Thyroid gland (tissue), 4 donors: ENCODE measurements at regions not wholly inside any gene's neighbourhood (a gene's known extent, or its start where the extent isn't known, plus 50 kb on each side); places are given as distances from the start of the nearest gene placed in this dataset.

Source experiments
- DNase-seq, 2 donors: peaks; one replicate each; pipeline ENCODE4 v3.0.0-alpha.2; 2019
- H3K27ac ChIP-seq, 3 donors: fragments of 200-600 bp; sonication (generic); 1 replicate in 2 of 3; 2 replicates in 1 of 3; pipeline ENCODE4 v1.5.1; 2016 to 2019; ENCODE audit warnings: mild to moderate bottlenecking in 1 of 3, moderate library complexity in 1 of 3
- H3K27me3 ChIP-seq: fragments of 200-600 bp; sonication (generic); one replicate; pipeline ENCODE4 v1.5.1; 2019
- H3K36me3 ChIP-seq, 2 donors: fragments of 200-600 bp; sonication (generic); one replicate each; pipeline ENCODE4 v1.5.1; 2016 to 2019
- H3K4me1 ChIP-seq, 2 donors: fragments of 200-600 bp; sonication (generic); one replicate each; pipeline ENCODE4 v1.5.1; 2017 to 2019
- H3K4me3 ChIP-seq, 3 donors: fragments of 200-600 bp; sonication (generic); replicated peaks in 1 of 3; 1 replicate in 2 of 3; 2 replicates in 1 of 3; pipeline ENCODE4 v1.5.1; 2016; ENCODE audit warnings: mild to moderate bottlenecking in 1 of 3
- H3K9me3 ChIP-seq: fragments of 200-600 bp; sonication (generic); one replicate; pipeline ENCODE4 v1.5.1; 2017
- CTCF ChIP-seq, 6 experiments: fragments of 200-600 bp in 3 of 6; fragments of 450-650 bp in 3 of 6; sonication (generic) in 3 of 6; IDR thresholded peaks; one replicate each; pipeline ENCODE4 v1.5.1; 2016 to 2019; ENCODE audit warnings: antibody characterized with exemption in 6 of 6, mild to moderate bottlenecking in 2 of 6, inconsistent platforms in 1 of 6, moderate library complexity in 1 of 6
- POLR2A ChIP-seq, 2 donors: fragments of 450-650 bp; IDR thresholded peaks; one replicate each; pipeline ENCODE4 v1.6.1; 2017; ENCODE audit warnings: antibody characterized with exemption in 2 of 2, mild to moderate bottlenecking in 2 of 2, moderate library complexity in 1 of 2
- WGBS, 2 donors: methylation state at CpG; one replicate each; pipeline ENCODE4 v1.1.5; 2017; 5-methylcytosine and 5-hydroxymethylcytosine counted together
- intact Hi-C: fragments of 100-400 bp; cut with DNase I; formaldehyde crosslinking; loops from one replicate; pipeline ENCODE4 v1.15.1; 2023

DNA sequence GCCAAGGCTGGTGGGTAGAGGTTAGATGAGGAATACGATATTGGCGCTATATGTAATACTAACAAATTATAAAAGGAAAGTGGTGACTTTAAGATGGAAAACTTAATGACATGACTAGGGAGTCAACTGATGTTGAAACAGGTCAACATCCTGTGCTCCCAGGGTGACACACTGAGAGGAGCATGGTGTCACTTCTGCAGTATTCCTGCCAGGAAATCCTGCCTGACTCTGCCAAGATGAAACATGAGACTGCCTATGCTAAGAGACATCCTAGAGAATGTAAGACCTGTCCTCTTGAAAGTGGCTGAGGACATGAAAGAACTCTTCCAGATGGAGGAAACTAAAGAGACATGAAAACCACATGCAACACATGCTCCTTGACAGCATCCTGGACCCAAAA is 65.0 kb upstream of the KCND3 start:
- 87 to 88% methylated on average over 2 of the region's 2 CpGs for WGBS, 2 donors
- TF ChIP-seq POLR2A (IDR thresholded peaks at IDR 0.05) (no peak), CTCF (IDR thresholded peaks at IDR 0.05) (no peak)
- no peaks in the 10 kb centered on the region for H3K27me3 ChIP-seq
- H3K9me3 ChIP-seq: no peaks in the 10 kb centered on the region
- no peak overlapping the region for H3K27ac ChIP-seq
- no peak overlapping the region for H3K4me3 ChIP-seq
- intact Hi-C loops: no loop called here
- no peaks in the 10 kb centered on the region for H3K36me3 ChIP-seq
- peak in 1 of 2 donors; percentile 3 for DNase-seq
- no peaks in the 10 kb centered on the region for H3K4me1 ChIP-seq

DNA sequence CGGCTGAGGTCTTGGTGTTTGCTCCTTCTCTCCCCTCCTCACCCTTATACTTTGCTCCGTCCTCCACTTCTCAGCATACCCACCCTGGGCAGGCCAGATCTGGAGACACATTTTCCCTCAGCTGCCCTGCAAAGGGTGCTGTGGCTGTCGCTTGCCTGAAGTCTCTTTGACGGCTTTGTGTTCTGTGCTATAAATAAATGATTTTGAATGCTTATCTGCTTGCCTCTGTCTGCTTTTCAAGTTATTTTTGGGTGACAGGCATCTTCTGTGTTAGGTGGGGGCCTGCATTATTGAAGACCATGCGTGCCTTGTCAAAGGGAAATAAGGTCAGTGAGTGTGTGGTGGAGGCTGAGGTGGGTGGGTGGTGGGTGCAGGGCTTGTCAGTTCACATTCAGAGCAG is 66.9 kb upstream of the KCND3 start:
- Histone ChIP-seq H3K9me3 (no peaks in the 10 kb centered on the region), H3K4me1 (no peaks in the 10 kb centered on the region), H3K27me3 (no peaks in the 10 kb centered on the region), H3K36me3 (no peaks in the 10 kb centered on the region), H3K27ac (no peak overlapping the region), H3K4me3 (no peak overlapping the region)
- WGBS, 2 donors: 73 to 83% methylated on average over 5 of the region's 5 CpGs
- TF ChIP-seq POLR2A (IDR thresholded peaks at IDR 0.05): no peak
- TF ChIP-seq CTCF (IDR thresholded peaks at IDR 0.05): no peak
- intact Hi-C loops: no loop called here
- no peak for DNase-seq

GRCh38 chr1:112057736-112058135 is 68.3 kb upstream of the KCND3 start:
- intact Hi-C loops: no loop called here
- H3K4me1 ChIP-seq: no peaks in the 10 kb centered on the region
- no peak for DNase-seq
- no peaks in the 10 kb centered on the region for H3K9me3 ChIP-seq
- H3K27ac ChIP-seq: no peak overlapping the region
- H3K4me3 ChIP-seq: no peak overlapping the region
- WGBS, 2 donors: 75 to 79% methylated on average over 5 of the region's 5 CpGs
- TF ChIP-seq CTCF (IDR thresholded peaks at IDR 0.05) (no peak), POLR2A (IDR thresholded peaks at IDR 0.05) (no peak)
- no peaks in the 10 kb centered on the region for H3K36me3 ChIP-seq
- H3K27me3 ChIP-seq: no peaks in the 10 kb centered on the region

DNA sequence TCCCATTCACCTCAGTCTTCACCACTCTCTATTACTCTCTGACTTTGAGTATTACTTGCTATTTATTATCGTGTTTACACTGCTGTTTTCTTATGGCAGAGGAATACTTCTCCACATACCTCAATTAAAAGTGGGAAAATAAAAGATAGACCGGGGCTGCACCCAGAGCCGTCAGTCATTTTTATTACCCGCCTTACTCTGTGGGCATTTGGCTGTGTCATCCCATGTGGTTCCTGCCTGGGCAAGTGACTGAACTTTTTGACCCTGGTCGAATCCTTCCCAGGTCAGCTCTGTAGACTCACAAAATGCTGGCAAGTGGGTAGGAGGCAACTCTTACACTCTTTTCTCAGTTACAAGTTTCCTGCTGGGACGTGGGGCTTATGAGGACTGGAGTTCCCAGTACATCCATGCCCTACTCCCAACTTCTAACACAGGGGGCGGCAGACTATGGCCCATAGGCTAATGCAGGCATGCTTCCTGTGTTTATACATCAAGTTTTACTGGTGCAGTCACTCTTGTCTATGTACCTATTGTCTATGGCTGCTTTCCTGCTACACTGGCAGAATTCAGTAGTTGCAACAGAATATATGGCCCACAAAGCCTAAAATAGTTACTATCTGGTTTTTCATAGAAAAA is 69.5 kb upstream of the KCND3 start:
- H3K27me3 ChIP-seq: no peaks in the 10 kb centered on the region
- H3K4me1 ChIP-seq: no peaks in the 10 kb centered on the region
- TF ChIP-seq POLR2A (IDR thresholded peaks at IDR 0.05): no peak
- no peak for TF ChIP-seq CTCF (IDR thresholded peaks at IDR 0.05)
- no peak overlapping the region for H3K4me3 ChIP-seq
- intact Hi-C loops: no loop called here
- H3K9me3 ChIP-seq: no peaks in the 10 kb centered on the region
- no peaks in the 10 kb centered on the region for H3K36me3 ChIP-seq
- no peak overlapping the region for H3K27ac ChIP-seq
- 72 to 81% methylated on average over 7 of the region's 7 CpGs for WGBS, 2 donors
- no peak for DNase-seq

- Histone ChIP-seq H3K9me3 (no peaks in the 10 kb centered on the region), H3K36me3 (no peaks in the 10 kb centered on the region), H3K27ac (no peak overlapping the region), H3K4me3 (no peak overlapping the region), H3K27me3 (no peaks in the 10 kb centered on the region), H3K4me1 (no peaks in the 10 kb centered on the region)
- intact Hi-C loops: no loop called here
- DNase-seq: no peak
- 77 to 79% methylated on average over 6 of the region's 6 CpGs for WGBS, 2 donors
- no peak for TF ChIP-seq CTCF (IDR thresholded peaks at IDR 0.05)
- no peak for TF ChIP-seq POLR2A (IDR thresholded peaks at IDR 0.05)
These were observed 70.2 kb upstream of the KCND3 start for GRCh38 chr1:112059679-112060078.
